HCT116 (cell line): ENCODE measurements at regions not wholly inside any gene's neighbourhood (a gene's known extent, or its start where the extent isn't known, plus 50 kb on each side); places are given as distances from the start of the nearest gene placed in this dataset.

Experiments
- CBX3 ChIP-seq: IDR thresholded peaks from 2 replicates; pipeline ENCODE4 v1.6.1; 2012; ENCODE audit warnings: low read depth
- EZH2 ChIP-seq: fragments of 200-600 bp; sonication (generic); IDR thresholded peaks from 2 replicates; pipeline ENCODE4 v1.6.1; 2017; ENCODE audit warnings: antibody characterized with exemption, mixed run types
- FOSL1 ChIP-seq: IDR thresholded peaks from 2 replicates; pipeline ENCODE4 v1.6.1; 2012; ENCODE audit warnings: low read depth
- MAX ChIP-seq: IDR thresholded peaks from 2 replicates; pipeline ENCODE4 v1.6.1; 2012
- POLR2A ChIP-seq: IDR thresholded peaks from 2 replicates; pipeline ENCODE4 v1.7.0; 2011; ENCODE audit warnings: borderline replicate concordance; ENCODE audit not compliant: insufficient read depth, insufficient read length; ENCODE audit errors: extremely low read depth
- POLR2AphosphoS5 ChIP-seq: IDR thresholded peaks from 2 replicates; pipeline ENCODE4 v1.6.1; 2011; ENCODE audit warnings: mild to moderate bottlenecking, low read depth, low read length, moderate library complexity
- SRF ChIP-seq: IDR thresholded peaks from 2 replicates; pipeline ENCODE4 v1.6.1; 2012; ENCODE audit warnings: low read depth
- TCF7L2 ChIP-seq: IDR thresholded peaks from 2 replicates; pipeline ENCODE4 v1.7.0; 2011; ENCODE audit warnings: borderline replicate concordance, inconsistent platforms; ENCODE audit not compliant: insufficient read depth, insufficient read length; ENCODE audit errors: extremely low read depth
- ZFX ChIP-seq: fragments of 450-650 bp; IDR thresholded peaks from 2 replicates; pipeline ENCODE4 v1.6.1; 2017
- TF ChIP-seq, protein P1 (sequence below), 3 experiments: fragments of 200-600 bp in 1 of 3; sonication (generic) in 1 of 3; IDR thresholded peaks in 2 of 3; conservative IDR thresholded peaks in 1 of 3; 2 replicates each; pipeline ENCODE4 v1.5.1; 2012 to 2017; ENCODE audit warnings: low read depth in 2 of 3, low read length in 2 of 3, antibody characterized with exemption in 1 of 3, borderline replicate concordance in 1 of 3, control low read depth in 1 of 3, mild to moderate bottlenecking in 1 of 3, mixed read lengths in 1 of 3, mixed run types in 1 of 3, moderate library complexity in 1 of 3; ENCODE audit not compliant: insufficient read depth in 1 of 3

DNA sequence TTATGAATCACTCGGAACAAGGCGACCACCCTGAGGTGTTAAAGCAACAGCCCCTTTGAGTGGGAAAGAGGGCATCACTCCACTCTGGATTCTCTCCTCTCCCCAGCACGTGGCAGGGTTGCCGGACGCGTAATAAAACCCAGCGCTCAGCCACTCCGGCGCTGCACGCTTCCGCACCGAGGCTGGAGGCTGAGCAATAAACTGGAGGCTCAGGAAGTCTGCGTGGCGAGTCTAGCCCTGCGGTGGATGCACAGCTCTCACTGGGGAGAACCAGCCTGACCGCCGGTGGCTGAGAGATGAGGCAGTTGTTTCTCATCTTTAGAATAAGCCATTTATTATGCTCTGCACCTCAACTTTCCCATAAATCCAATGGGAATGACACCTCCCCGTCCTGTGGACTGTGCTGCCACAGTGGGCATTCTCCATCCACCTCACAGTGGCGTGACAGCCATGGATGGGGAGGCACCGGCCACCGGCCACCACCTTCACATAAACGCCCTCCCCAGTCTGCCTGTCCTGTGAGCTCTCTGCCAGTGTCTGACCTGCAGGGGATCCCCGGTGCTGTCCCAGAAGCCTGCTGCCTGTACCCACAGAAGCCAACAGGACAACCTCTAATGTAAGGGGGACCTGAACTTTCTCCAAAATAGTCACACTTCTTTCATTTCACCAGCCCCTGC lies 64.2 kb upstream of the GGTLC1 start:
- TF ChIP-seq, protein P1, sequence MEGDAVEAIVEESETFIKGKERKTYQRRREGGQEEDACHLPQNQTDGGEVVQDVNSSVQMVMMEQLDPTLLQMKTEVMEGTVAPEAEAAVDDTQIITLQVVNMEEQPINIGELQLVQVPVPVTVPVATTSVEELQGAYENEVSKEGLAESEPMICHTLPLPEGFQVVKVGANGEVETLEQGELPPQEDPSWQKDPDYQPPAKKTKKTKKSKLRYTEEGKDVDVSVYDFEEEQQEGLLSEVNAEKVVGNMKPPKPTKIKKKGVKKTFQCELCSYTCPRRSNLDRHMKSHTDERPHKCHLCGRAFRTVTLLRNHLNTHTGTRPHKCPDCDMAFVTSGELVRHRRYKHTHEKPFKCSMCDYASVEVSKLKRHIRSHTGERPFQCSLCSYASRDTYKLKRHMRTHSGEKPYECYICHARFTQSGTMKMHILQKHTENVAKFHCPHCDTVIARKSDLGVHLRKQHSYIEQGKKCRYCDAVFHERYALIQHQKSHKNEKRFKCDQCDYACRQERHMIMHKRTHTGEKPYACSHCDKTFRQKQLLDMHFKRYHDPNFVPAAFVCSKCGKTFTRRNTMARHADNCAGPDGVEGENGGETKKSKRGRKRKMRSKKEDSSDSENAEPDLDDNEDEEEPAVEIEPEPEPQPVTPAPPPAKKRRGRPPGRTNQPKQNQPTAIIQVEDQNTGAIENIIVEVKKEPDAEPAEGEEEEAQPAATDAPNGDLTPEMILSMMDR (IDR thresholded peaks at IDR 0.05 in 2 of 3, conservative IDR thresholded peaks at IDR 0.05 in 1 of 3; ENCODE audit: borderline replicate concordance in 1 of 3, insufficient read depth in 1 of 3, low read depth in 2 of 3, low read length in 2 of 3), result no peak
- TF ChIP-seq CBX3, result no peak
- TF ChIP-seq EZH2, result no peak
- no peak for TF ChIP-seq ZFX
- TF ChIP-seq SRF, result no peak
- no peak for TF ChIP-seq POLR2A
- TF ChIP-seq FOSL1, result no peak
- TF ChIP-seq POLR2AphosphoS5, result no peak
- no peak for TF ChIP-seq MAX
- TF ChIP-seq TCF7L2, result no peak
